GM12878 (cell line): ENCODE measurements at regions not wholly inside any gene's neighbourhood (a gene's known extent, or its start where the extent isn't known, plus 50 kb on each side); places are given as distances from the start of the nearest gene placed in this dataset.

Experiments
- CTCF ChIP-seq, 3 experiments: IDR thresholded peaks in 2 of 3; conservative IDR thresholded peaks in 1 of 3; 2 replicates each; pipeline ENCODE4 v1.5.1; 2011; ENCODE audit warnings: low read depth in 3 of 3, low read length in 3 of 3, mild to moderate bottlenecking in 3 of 3, control low read depth in 2 of 3, moderate library complexity in 2 of 3, inconsistent platforms in 1 of 3, mixed read lengths in 1 of 3; ENCODE audit not compliant: control insufficient read depth in 2 of 3, insufficient read depth in 1 of 3; ENCODE audit errors: extremely low read depth in 1 of 3
- EZH2 ChIP-seq: IDR thresholded peaks from 2 replicates; pipeline ENCODE4 v1.6.1; 2012; ENCODE audit warnings: low read depth, mild to moderate bottlenecking, control low read depth, inconsistent platforms, low read length, borderline replicate concordance; ENCODE audit not compliant: control insufficient read depth
- FOXK2 ChIP-seq: fragments of 450-650 bp; IDR thresholded peaks from 2 replicates; pipeline ENCODE4 v1.6.1; 2017; ENCODE audit warnings: mild to moderate bottlenecking, moderate library complexity
- KAT2A ChIP-seq: conservative IDR thresholded peaks from 2 replicates; pipeline ENCODE4 v1.6.1; 2011; ENCODE audit warnings: low read depth, low read length; ENCODE audit not compliant: control insufficient read depth
- NFXL1 ChIP-seq: fragments of 450-650 bp; IDR thresholded peaks from 2 replicates; pipeline ENCODE4 v1.6.1; 2017; ENCODE audit warnings: antibody characterized with exemption, mild to moderate bottlenecking, borderline replicate concordance
- POU2F2 ChIP-seq: IDR thresholded peaks from 3 replicates; pipeline ENCODE4 v1.6.1; 2011; ENCODE audit warnings: low read depth, mild to moderate bottlenecking, low read length, borderline replicate concordance

- TF ChIP-seq POU2F2 = no peak
- no peak for TF ChIP-seq FOXK2
- no peak for TF ChIP-seq CTCF (IDR thresholded peaks at IDR 0.05 in 2 of 3, conservative IDR thresholded peaks at IDR 0.05 in 1 of 3; ENCODE audit: control insufficient read depth in 2 of 3, extremely low read depth in 1 of 3, insufficient read depth in 1 of 3, low read depth in 3 of 3, low read length in 3 of 3)
- TF ChIP-seq EZH2 = no peak
- TF ChIP-seq KAT2A = no peak
- no peak for TF ChIP-seq NFXL1
Observed at GRCh38 chr22:42202048-42202447, 68.4 kb downstream of the TCF20 start.
